SK-N-SH (cell line): ENCODE measurements at regions not wholly inside any gene's neighbourhood (a gene's known extent, or its start where the extent isn't known, plus 50 kb on each side); places are given as distances from the start of the nearest gene placed in this dataset.
A peak's percentile ranks its signal among the peaks of the same experiment; 100 is the strongest.

Experiments
- CTCF ChIA-PET: fragments of 300-600, 350-600 bp; formaldehyde crosslinking; extraction: SDS; loops from one replicate; lab custom pipeline; 2021; lab: Yijun Ruan, JAX
- POLR2A ChIA-PET: fragments of 350-600 bp; sonication (Branson Sonifier 250); formaldehyde crosslinking; extraction: SDS; loops from one replicate; lab custom pipeline; 2020; ENCODE audit warnings: antibody characterized with exemption, inconsistent platforms; lab: Yijun Ruan, JAX
- DNase-seq: peaks from one replicate; pipeline ENCODE4 v3.0.0; 2012
- H2AFZ ChIP-seq: fragments of 200-600 bp; sonication (generic); 2 replicates; pipeline ENCODE4 v1.8.1; 2016; ENCODE audit warnings: antibody characterized with exemption, mild to moderate bottlenecking, low read depth
- H3F3A ChIP-seq: fragments of 200-600 bp; sonication (generic); replicated peaks from 2 replicates; pipeline ENCODE3; 2016; ENCODE audit warnings: antibody characterized with exemption, mild to moderate bottlenecking; ENCODE audit not compliant: insufficient read depth
- H3K27ac ChIP-seq, 2 experiments: fragments of 200-500 bp in 1 of 2; fragments of 200-600 bp in 1 of 2; sonication (Bioruptor generic) in 1 of 2; sonication (generic), shearing (Covaris generic) in 1 of 2; 2 replicates each; pipeline versions ENCODE4 v1.5.1 to v1.6.1; 2014 to 2016; ENCODE audit warnings: low read depth in 2 of 2, inconsistent platforms in 1 of 2, low read length in 1 of 2, mild to moderate bottlenecking in 1 of 2, mixed read lengths in 1 of 2
- H3K27me3 ChIP-seq: fragments of 200-600 bp; sonication (generic), shearing (Covaris generic); 2 replicates; pipeline ENCODE4 v1.6.1; 2016; ENCODE audit warnings: mixed run types; ENCODE audit not compliant: insufficient read depth
- H3K36me3 ChIP-seq, 2 experiments: fragments of 200-500 bp in 1 of 2; fragments of 200-600 bp in 1 of 2; sonication (Bioruptor generic) in 1 of 2; sonication (generic) in 1 of 2; replicated peaks in 1 of 2; 2 replicates each; pipeline versions ENCODE3 to v1.5.1; 2014 to 2016; ENCODE audit warnings: low read length in 1 of 2, mild to moderate bottlenecking in 1 of 2; ENCODE audit not compliant: insufficient read depth in 2 of 2, control insufficient read depth in 1 of 2
- H3K4me1 ChIP-seq, 2 experiments: fragments of 200-500 bp in 1 of 2; fragments of 200-600 bp in 1 of 2; sonication (Bioruptor generic) in 1 of 2; sonication (generic), shearing (Covaris generic) in 1 of 2; 2 replicates each; pipeline versions ENCODE4 v1.5.1 to v1.6.1; 2014 to 2016; ENCODE audit warnings: low read depth in 1 of 2, low read length in 1 of 2, mixed run types in 1 of 2; ENCODE audit not compliant: insufficient read depth in 2 of 2, control insufficient read depth in 1 of 2
- H3K4me2 ChIP-seq: fragments of 200-600 bp; sonication (generic), shearing (Covaris generic); 2 replicates; pipeline ENCODE4 v1.6.1; 2017; ENCODE audit warnings: mixed run types
- H3K4me3 ChIP-seq, 2 experiments: fragments of 200-500 bp in 1 of 2; fragments of 200-600 bp in 1 of 2; sonication (Bioruptor generic) in 1 of 2; sonication (generic), shearing (Covaris generic) in 1 of 2; 2 replicates each; pipeline versions ENCODE4 v1.5.1 to v1.8.1; 2014 to 2016; ENCODE audit warnings: low read depth in 2 of 2, inconsistent platforms in 1 of 2, low read length in 1 of 2, mild to moderate bottlenecking in 1 of 2, mixed read lengths in 1 of 2, moderate library complexity in 1 of 2
- H3K79me2 ChIP-seq: fragments of 200-600 bp; sonication (generic); 2 replicates; pipeline ENCODE4 v1.8.1; 2017; ENCODE audit warnings: mild to moderate bottlenecking; ENCODE audit not compliant: insufficient read depth
- H3K9ac ChIP-seq: fragments of 200-600 bp; sonication (generic); 2 replicates; pipeline ENCODE4 v1.6.1; 2017; ENCODE audit warnings: mixed run types
- H3K9me2 ChIP-seq: fragments of 200-600 bp; sonication (generic); 2 replicates; pipeline ENCODE4 v1.6.1; 2017; ENCODE audit warnings: mixed run types
- H3K9me3 ChIP-seq: fragments of 200-600 bp; sonication (generic); 2 replicates; pipeline ENCODE4 v1.6.1; 2017; ENCODE audit warnings: mixed run types, mild to moderate bottlenecking, moderate library complexity
- H4K20me1 ChIP-seq: fragments of 200-600 bp; sonication (generic); 2 replicates; pipeline ENCODE4 v1.6.1; 2017; ENCODE audit warnings: mild to moderate bottlenecking, mixed run types; ENCODE audit not compliant: insufficient read depth
- CHD2 ChIP-seq: fragments of 150-350 bp; IDR thresholded peaks from 2 replicates; pipeline ENCODE4 v1.6.1; 2018; ENCODE audit warnings: low read length; ENCODE audit not compliant: partially characterized antibody
- CTCF ChIP-seq: fragments of 200-600 bp; sonication (generic); IDR thresholded peaks from 2 replicates; pipeline ENCODE4 v1.6.1; 2017; ENCODE audit warnings: antibody characterized with exemption, mild to moderate bottlenecking, moderate library complexity
- EP300 ChIP-seq, 2 experiments: IDR thresholded peaks; 2 replicates each; pipeline versions ENCODE4 v1.4.0 to v1.6.1; 2012; ENCODE audit warnings: borderline replicate concordance in 1 of 2, low read depth in 1 of 2, low read length in 1 of 2
- GABPA ChIP-seq: IDR thresholded peaks from 2 replicates; pipeline ENCODE4 v1.4.0; 2012; ENCODE audit warnings: low read depth, mild to moderate bottlenecking
- GATA2 ChIP-seq: sonication (generic); formaldehyde crosslinking; IDR thresholded peaks from 2 replicates; pipeline ENCODE4 v1.5.0; 2020; ENCODE audit warnings: mild to moderate bottlenecking, missing genetic modification reagents
- MEF2A ChIP-seq: IDR thresholded peaks from 2 replicates; pipeline ENCODE4 v1.4.0; 2012; ENCODE audit warnings: low read depth, borderline replicate concordance
- MXI1 ChIP-seq: IDR thresholded peaks from 2 replicates; pipeline ENCODE4 v1.6.1; 2012; ENCODE audit warnings: mild to moderate bottlenecking, low read depth, low read length, improper control_type of control experiment
- NFIC ChIP-seq: IDR thresholded peaks from 2 replicates; pipeline ENCODE4 v1.4.0; 2012; ENCODE audit warnings: borderline replicate concordance
- PBX3 ChIP-seq: IDR thresholded peaks from 2 replicates; pipeline ENCODE4; 2012
- RAD21 ChIP-seq: IDR thresholded peaks from 2 replicates; pipeline ENCODE4 v1.6.1; 2012; ENCODE audit warnings: mild to moderate bottlenecking, low read length
- SMC3 ChIP-seq: IDR thresholded peaks from 2 replicates; pipeline ENCODE4 v1.6.1; 2012; ENCODE audit warnings: low read depth, low read length, improper control_type of control experiment
- WGBS: methylation state at CpG from one replicate; pipeline ENCODE4 v1.1.6; 2017; ENCODE audit warnings: low lambda C conversion rate; 5-methylcytosine and 5-hydroxymethylcytosine counted together

GRCh38 chr2:88873620-88874019 is 182.1 kb downstream of the RPIA start (continued):
- TF ChIP-seq GABPA, result no peak
- no peak for TF ChIP-seq CHD2
- TF ChIP-seq PBX3, result no peak
- no peak for TF ChIP-seq NFIC

GRCh38 chr2:88874063-88874657 is 182.7 kb downstream of the RPIA start:
- Histone ChIP-seq H3K79me2 (no peaks in the 10 kb centered on the region), H3K9ac (no peak overlapping the region), H3K4me3 (peak overlapping the region in 1 of 2 experiments; percentile 25; a peak in 1 of 4 replicates), H3K9me3 (no peaks in the 10 kb centered on the region), H3K27me3 (peaks cover 9% of the 10 kb centered on the region; the same call in 1 of the 2 replicates), H3K9me2 (no peaks in the 10 kb centered on the region), H3K27ac (no peak overlapping the region), H3K4me1 (no peaks in the 10 kb centered on the region), H2AFZ (no peak overlapping the region), H4K20me1 (no peaks in the 10 kb centered on the region), H3F3A (no peaks in the 10 kb centered on the region), H3K36me3 (no peaks in the 10 kb centered on the region), H3K4me2 (peak overlapping the region; percentile 53; the same call in 1 of the 2 replicates)
- 24% methylated on average over 4 of the region's 4 CpGs for WGBS
- CTCF ChIA-PET, result interaction anchor here (0.6 to 2.0 kb wide), 10 partner anchors 10 to 176 kb away, joined by 3 to 9 read pairs (median 4); no protein-coding TSS in a partner anchor
- DNase-seq, result peak; percentile 39
- POLR2A ChIA-PET, result no interaction called here
- TF ChIP-seq RAD21, result peak; percentile 84
- no peak for TF ChIP-seq GABPA
- TF ChIP-seq MXI1, result no peak
- peak; percentile 75 for TF ChIP-seq SMC3
- peak; percentile 89 for TF ChIP-seq CTCF
- no peak for TF ChIP-seq MEF2A

- 3% methylated on average over 3 of the region's 3 CpGs for WGBS
- CTCF ChIA-PET, result interaction anchor here (1.5 to 1.7 kb wide), 2 partner anchors 15 to 34 kb away, joined by 3 to 4 read pairs; no protein-coding TSS in a partner anchor
- no peaks in the 10 kb centered on the region for H3F3A ChIP-seq
- H2AFZ ChIP-seq, result no peak overlapping the region
- no peaks in the 10 kb centered on the region for H3K79me2 ChIP-seq
- H3K27me3 ChIP-seq, result no peaks in the 10 kb centered on the region; the same call in 1 of the 2 replicates
- H3K4me2 ChIP-seq, result no peak overlapping the region
- no peak overlapping the region for H3K27ac ChIP-seq
- no peak for TF ChIP-seq EP300 (IDR thresholded peaks at IDR 0.05; ENCODE audit: borderline replicate concordance in 1 of 2, low read depth in 1 of 2, low read length in 1 of 2)
- TF ChIP-seq GABPA, result no peak
- no peak for TF ChIP-seq GATA2 (CRISPR knock-in tag)
- TF ChIP-seq, all 33 proteins: peak for 0
- no peaks in the 10 kb centered on the region for H3K9me2 ChIP-seq
- H3K36me3 ChIP-seq, result no peaks in the 10 kb centered on the region
- H3K9me3 ChIP-seq, result no peaks in the 10 kb centered on the region
- DNase-seq, result no peak
- H4K20me1 ChIP-seq, result no peaks in the 10 kb centered on the region
- no peaks in the 10 kb centered on the region for H3K4me1 ChIP-seq
- POLR2A ChIA-PET, result no interaction called here
- no peak overlapping the region for H3K9ac ChIP-seq
- H3K4me3 ChIP-seq, result no peak overlapping the region
Measured at GRCh38 chr2:88875736-88876135, 184.3 kb downstream of the RPIA start.
